Caki2 (cell line): ENCODE measurements at regions not wholly inside any gene's neighbourhood (a gene's known extent, or its start where the extent isn't known, plus 50 kb on each side); places are given as distances from the start of the nearest gene placed in this dataset.

Experiments
- DNase-seq: peaks from one replicate; pipeline ENCODE4 v3.0.0-alpha.2; 2015; ENCODE audit warnings: low read depth
- in situ Hi-C: cut with HindIII; loops from 2 replicates; pipeline ENCODE4 v1.10.0; 2016; ENCODE audit warnings: low sequenced_read_pairs, low pct_unique_long_range_greater_than_20kb, mixed read lengths

DNA sequence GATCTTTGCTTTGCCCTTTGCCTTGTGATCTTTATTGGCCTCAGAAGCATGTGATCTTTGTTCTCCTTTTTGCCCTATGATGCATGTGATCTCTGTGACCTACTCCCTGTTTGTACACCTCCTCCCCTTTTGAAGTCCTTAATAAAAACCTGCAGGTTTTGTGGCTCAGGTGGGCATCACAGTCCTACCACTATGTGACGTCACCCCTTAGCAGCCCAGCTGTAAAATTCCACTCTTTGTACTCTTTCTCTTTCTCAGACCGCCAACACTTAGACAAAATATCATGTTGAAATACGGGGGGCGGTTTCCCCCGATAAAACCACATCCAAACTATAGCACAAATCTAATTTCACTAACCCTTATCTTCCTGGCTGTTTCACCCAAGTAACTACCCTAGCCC, 76.7 kb upstream of the RAPGEF4 start:
- in situ Hi-C loops = no loop called here

GRCh38 chr2:172662099-172662498, 73.5 kb upstream of the RAPGEF4 start:
- in situ Hi-C loops = loop anchor here (10.0 kb wide), 1 partner anchor 67 kb away; no protein-coding TSS in a partner anchor

More for the DNA sequence above, 76.7 kb upstream of the RAPGEF4 start:
- DNase-seq = no peak

DNA sequence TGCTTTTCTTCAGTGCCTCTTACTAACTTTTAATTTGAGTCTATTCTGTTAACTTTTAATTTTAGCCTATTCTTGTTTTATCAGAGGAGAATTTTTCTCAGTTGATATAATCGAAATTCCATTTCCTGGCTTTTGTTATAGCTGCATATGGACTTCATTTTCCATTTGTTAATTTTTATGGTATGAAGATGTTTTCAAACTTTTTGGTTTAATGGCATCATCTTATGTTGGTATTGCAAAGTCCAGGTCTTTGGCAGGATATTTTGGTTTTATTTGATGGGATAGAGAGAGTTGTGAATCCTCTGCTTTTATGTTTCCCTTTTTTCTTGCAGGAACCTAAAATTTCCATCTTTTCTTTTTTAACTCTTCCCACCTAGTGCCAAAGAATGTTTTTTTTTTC, 70.9 kb upstream of the RAPGEF4 start:
- in situ Hi-C loops = loop anchor here (10.0 kb wide), 1 partner anchor 70 kb away; no protein-coding TSS in a partner anchor
- no peak for DNase-seq

More at GRCh38 chr2:172662099-172662498, 73.5 kb upstream of the RAPGEF4 start:
- DNase-seq = no peak

GRCh38 chr2:172667581-172668325, 67.9 kb upstream of the RAPGEF4 start:
- in situ Hi-C loops = loop anchor here (10.0 kb wide), 1 partner anchor 73 kb away; no protein-coding TSS in a partner anchor
- DNase-seq = no peak

GRCh38 chr2:172671501-172671900, 64.1 kb upstream of the RAPGEF4 start:
- DNase-seq = no peak
- in situ Hi-C loops = no loop called here

DNA sequence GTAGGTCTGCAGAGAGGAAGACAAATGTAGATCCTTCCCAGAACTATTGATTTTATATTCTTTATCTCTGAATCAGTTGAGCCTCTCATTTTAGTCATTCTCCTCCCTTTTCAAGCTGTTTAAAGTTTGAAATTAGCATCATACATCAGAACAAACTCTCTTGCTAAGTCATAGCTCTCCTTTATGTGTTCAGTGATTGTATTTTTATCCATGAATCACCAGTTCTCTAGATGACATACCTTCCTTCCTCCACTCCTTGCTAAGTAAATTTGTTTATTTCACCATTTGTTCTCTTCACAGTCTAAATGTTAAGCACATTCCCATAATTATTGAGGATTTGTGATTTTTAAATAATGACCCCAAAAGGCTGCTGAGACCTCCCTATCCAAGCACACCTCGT, 63.5 kb upstream of the RAPGEF4 start:
- DNase-seq = no peak
- in situ Hi-C loops = no loop called here

DNA sequence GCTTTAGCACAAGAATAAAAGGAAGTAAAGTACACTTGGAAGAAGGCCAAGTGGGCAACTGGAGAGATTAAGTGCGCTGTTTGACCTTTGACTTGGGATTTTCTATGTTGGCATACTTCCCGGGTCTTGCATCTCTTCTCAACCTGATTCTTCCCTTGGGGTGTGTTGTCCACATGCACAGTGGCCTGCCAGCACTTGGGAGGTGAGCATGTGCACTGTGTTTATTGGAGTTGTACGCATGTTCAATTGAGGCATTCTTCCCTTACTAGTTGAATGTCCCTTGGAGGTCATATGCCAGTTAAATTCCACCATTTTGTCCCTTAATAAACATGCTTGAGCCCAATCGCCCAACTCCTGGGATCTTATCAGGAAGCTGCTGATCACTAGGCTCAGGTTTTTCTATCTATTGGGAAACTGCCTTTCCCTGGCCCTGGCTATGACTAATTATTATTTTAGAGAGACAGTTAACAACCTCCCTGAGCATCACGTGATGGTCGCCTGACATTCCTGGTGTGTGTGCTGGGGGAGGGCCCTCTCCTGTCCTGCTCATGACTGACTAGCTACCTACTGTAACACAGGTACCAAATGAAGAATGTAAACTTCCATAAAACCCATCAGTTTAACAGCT, 62.5 kb upstream of the RAPGEF4 start:
- in situ Hi-C loops = no loop called here
- DNase-seq = peak; percentile 73

DNA sequence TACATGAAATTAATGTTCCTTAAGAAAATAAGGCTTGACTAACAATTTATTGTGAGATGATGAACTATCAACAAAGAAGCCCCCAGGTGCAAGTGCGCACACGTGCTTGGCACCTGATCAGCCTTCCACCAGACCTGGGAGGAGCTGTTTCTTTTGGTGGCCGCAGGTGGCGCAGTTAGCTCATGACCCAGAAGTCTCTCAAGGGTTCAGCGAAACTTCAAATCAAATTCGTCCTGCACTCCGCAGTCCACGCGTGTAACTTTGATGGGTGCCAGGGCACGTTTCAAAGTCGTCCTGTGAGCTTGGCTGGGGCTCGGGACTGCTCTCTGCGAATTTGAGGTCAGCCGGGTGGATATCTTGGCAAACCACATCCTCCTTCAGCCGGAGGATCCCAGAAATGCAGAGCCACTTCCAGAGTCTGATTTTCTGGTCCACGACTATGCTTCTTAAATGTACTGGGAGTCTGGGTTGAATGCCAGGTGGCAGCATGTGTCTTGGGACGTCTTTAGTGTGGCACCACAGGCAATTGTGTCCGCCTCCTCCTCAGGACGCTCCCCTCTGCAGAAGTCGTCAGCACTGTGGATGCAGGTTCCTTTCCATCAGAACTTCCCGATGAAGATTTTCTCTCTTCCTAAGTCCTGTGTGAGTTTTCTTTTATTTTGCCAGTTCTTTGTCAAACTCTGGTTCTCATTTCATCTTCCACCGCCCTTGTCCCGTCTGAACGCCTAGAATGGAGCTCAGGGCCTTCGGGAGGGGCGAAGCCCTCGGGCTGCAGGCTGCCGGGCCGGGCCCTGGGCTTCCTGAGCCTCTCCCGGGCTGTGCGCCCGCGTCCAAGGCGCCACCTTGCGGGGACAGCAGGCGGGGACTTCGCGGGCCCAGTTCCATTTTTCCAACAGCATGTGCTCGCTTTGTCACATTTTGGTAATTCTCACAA, 61.3 kb upstream of the RAPGEF4 start:
- in situ Hi-C loops = no loop called here
- no peak for DNase-seq

- no peak for DNase-seq
- in situ Hi-C loops = no loop called here
Measured at GRCh38 chr2:172674968-172675303, 60.7 kb upstream of the RAPGEF4 start.

DNA sequence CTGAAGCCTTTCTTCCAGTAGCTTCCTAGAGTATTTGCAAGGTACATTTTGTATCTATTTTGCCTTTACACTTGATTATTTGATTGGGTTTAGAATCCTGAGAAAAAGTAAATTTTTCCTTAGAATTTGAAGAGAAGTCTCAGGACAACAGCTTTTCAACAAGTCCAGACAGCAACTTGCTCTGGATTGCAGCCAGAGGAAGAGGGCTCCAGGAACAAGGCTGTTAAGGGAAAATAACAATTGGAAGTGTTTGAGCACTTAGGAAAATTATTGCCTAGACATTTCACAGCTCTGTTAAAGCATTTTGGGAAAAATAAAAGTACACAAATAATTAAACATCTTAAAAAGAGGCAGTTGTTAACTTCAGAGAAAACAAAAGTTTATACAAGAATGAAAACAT, 58.3 kb upstream of the RAPGEF4 start:
- in situ Hi-C loops = no loop called here
- no peak for DNase-seq

DNA sequence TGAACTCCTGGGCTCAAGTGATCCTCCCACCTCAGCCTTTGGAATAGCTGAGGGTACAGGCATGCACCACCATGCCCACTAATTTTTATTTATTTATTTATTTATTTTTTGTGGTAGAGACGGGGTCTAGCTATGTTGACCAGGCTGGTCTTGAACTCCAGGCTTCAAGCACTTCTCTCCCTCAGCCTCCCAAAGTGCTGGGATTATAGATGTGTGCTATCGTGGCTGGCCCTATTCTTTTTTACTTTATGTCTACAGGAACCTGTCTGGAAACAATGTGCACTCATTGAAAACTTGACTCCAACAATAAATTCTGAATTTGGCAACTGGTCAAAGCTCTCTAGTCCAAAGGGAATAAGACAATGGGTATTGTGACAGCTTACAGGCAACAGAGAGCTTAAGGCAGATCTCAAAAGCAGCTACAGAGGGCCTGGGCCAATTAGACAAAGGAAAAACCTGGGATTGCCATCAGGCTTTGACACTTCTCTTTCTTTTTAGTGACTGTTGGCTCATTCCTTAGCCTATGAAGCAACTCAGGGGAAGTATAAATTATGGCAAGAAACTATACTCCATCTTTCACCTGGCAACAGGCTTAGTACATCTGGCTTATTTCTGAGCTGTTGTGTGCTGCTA, 55.1 kb upstream of the RAPGEF4 start:
- in situ Hi-C loops = no loop called here
- no peak for DNase-seq

DNA sequence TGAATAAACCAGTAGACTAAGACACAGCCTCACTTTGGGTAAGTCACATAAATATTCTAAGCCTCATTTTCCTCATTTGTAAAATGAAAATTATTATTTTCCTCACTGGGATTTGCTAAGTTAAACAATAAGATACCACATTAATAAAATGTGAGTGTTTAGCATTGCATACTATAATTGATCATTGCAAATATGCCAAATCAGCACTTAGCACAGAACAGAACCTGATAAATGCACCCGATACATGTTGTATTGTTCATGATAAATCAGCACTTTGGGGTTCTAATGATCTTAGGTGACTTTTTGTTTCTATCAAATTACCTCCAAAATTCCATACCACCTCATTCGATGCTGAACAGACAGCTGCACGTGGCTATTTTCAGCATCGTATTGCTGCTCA, 50.2 kb upstream of the RAPGEF4 start:
- in situ Hi-C loops = no loop called here
- DNase-seq = no peak
